Muscle of back (tissue), 3 donors: ENCODE measurements at regions not wholly inside any gene's neighbourhood (a gene's known extent, or its start where the extent isn't known, plus 50 kb on each side); places are given as distances from the start of the nearest gene placed in this dataset.

Experiments
- DNase-seq, 3 donors: peaks; one replicate each; pipeline versions ENCODE4 v3.0.0 to v3.0.0-alpha.2; 2013

DNA sequence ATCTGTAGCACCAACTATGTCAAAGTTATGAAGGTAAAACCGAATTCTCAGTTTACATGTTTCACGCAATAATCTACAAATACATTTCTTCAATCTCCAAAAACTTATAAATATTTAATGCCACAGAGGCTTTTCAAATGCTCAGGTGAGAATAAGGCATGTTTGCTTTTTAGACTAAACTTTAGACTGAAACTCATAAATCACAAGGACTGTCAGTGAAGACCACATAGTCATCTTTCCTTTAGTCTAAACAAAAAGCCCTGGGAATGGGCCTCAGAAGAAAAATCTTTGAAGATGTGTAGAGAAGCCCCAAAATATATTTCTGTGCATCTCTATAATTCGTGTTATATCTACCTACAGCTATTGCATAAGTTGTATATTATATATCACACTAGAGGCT is 54.5 kb upstream of the DCTD start:
- no peak for DNase-seq

DNA sequence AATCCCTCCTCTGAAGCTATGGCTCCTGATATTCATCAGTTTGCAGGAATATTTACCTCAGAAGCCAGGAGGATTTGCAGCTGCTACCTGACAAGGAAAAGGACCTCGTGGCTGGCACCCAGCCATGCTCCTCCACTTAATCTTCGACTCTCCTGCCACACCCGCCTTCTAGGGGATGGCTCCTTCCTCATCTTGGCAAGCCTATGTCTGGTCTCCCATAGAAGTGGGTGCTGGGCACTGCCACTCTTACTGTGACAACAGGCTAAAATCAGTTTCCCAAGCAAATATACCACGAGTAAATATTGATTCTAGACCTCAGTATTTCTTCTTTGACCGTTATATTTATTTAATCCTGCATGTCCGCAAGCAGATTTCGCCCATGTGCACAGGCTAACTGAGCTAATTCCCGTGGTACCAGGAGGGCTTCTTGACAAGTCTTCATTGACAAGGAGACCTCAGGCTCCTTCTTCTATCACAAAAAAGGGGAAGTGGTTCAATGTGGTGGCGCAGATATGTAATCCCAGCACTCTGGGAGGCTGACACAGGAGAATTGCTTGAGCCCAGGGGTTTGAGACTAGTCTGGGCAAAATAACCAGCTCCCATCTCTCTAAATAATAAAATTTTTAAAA is 52.6 kb upstream of the DCTD start:
- DNase-seq = no peak

DNA sequence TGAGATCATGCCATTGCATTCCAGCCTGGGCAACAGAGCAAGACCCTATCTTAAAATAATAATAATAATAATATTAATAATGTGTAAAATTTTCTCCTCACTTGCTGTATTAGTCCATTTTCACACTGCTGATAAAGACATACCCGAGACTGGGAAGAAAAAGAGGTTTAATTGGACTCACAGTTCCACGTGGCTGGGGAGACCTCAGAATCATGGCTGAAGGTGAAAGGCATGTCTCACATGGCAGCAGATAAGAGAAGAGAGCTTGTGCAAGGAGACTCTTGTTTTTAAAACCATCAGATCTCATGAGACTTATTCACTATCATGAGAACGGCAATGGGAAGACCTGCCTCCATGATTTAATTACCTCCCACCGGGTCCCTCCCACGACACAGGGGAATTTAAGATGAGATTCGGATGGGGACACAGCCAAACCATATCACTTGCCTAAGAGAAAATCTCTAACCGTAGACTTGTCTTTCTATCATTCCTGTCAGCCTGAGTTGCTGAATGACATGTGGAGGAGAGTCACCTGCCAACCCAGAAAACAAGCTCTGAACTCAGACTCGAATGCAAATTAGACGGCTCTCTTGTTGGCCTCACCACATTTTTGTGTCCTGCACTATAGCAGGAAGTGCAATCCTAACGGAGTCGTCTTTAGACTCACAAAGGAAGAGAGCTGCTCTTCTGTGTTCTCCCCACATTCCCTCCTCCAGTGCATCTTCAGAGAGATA is 51.9 kb upstream of the DCTD start:
- no peak for DNase-seq

DNA sequence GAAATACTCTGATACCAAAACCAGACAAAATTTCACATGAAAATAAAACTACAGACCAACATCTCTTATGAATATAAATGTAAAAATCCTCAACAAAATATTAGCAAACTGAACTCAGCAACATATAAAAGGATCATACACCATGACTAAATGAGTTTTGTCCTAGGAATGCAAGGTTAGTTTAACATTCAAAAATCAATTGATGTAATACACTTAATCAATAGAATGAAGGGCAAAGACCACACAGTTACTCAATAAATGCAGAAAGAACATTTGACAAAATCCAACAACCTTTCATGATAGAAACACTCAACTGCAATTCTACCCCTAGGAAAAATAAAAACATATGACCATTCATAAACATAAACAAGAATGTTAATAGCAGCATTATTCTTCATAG is 50.2 kb upstream of the DCTD start:
- no peak for DNase-seq
